ENCODE measurements at regions not wholly inside any gene's neighbourhood (a gene's known extent, or its start where the extent isn't known, plus 50 kb on each side); places are given as distances from the start of the nearest gene placed in this dataset.

DNA sequence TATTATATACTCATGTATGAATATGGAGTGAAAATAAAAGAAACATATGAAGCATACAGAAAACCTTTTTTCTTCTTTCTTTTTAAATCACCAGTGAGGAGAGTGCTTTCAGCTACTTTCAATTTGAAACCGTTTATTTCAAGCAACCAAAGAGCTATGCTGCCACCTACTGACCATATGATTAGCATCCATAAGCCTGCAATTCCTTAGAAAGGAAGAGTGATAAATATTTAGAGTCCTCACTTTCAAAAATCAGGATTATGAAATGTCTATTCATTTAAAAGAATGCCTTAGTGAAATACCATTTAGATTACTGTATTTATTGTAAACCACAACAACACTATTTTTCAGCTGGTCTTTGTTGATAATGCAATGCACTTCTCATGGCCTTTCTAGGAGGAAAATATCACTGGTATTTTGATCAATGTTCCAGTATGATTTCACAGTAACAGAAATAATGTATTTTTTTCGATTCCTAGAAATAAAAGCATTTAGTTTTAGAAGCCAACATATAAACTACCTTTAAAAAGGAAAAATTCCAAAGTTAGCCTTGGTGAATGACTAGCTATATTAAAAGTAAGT is 667.6 kb downstream of the PCDH18 start:
- TF ChIP-seq, protein P1, sequence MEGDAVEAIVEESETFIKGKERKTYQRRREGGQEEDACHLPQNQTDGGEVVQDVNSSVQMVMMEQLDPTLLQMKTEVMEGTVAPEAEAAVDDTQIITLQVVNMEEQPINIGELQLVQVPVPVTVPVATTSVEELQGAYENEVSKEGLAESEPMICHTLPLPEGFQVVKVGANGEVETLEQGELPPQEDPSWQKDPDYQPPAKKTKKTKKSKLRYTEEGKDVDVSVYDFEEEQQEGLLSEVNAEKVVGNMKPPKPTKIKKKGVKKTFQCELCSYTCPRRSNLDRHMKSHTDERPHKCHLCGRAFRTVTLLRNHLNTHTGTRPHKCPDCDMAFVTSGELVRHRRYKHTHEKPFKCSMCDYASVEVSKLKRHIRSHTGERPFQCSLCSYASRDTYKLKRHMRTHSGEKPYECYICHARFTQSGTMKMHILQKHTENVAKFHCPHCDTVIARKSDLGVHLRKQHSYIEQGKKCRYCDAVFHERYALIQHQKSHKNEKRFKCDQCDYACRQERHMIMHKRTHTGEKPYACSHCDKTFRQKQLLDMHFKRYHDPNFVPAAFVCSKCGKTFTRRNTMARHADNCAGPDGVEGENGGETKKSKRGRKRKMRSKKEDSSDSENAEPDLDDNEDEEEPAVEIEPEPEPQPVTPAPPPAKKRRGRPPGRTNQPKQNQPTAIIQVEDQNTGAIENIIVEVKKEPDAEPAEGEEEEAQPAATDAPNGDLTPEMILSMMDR (conservative IDR thresholded peaks at IDR 0.05; ENCODE audit: low read depth, low read length) = peak; percentile 87
- TF ChIP-seq EZH2 (IDR thresholded peaks at IDR 0.05; ENCODE audit: borderline replicate concordance, low read depth, low read length, poor library complexity, severe bottlenecking) = no peak

Measured in A673 (cell line).